Transverse colon (tissue), 4 donors: ENCODE measurements at regions not wholly inside any gene's neighbourhood (a gene's known extent, or its start where the extent isn't known, plus 50 kb on each side); places are given as distances from the start of the nearest gene placed in this dataset.

Source experiments
- CTCF ChIP-seq, 5 experiments: fragments of 200-600 bp in 3 of 5; fragments of 450-650 bp in 2 of 5; sonication (generic) in 3 of 5; IDR thresholded peaks; 1 replicate in 2 of 5; 2 replicates in 3 of 5; pipeline ENCODE4 v1.5.1; 2016 to 2017; ENCODE audit warnings: antibody characterized with exemption in 5 of 5, inconsistent platforms in 3 of 5, mild to moderate bottlenecking in 2 of 5, moderate library complexity in 1 of 5
- POLR2A ChIP-seq: fragments of 450-650 bp; IDR thresholded peaks from one replicate; pipeline ENCODE4 v1.6.1; 2016; ENCODE audit warnings: antibody characterized with exemption, mild to moderate bottlenecking, moderate library complexity
- POLR2AphosphoS5 ChIP-seq, 3 donors: sonication (generic); formaldehyde crosslinking; IDR thresholded peaks; one replicate each; pipeline ENCODE4 v1.6.1; 2016; ENCODE audit warnings: antibody characterized with exemption in 3 of 3

- no peak for TF ChIP-seq CTCF (IDR thresholded peaks at IDR 0.05)
- no peak for TF ChIP-seq POLR2A
- no peak for TF ChIP-seq POLR2AphosphoS5 (IDR thresholded peaks at IDR 0.05)
These were observed 60.9 kb upstream of the CTNNA1 start for GRCh38 chr5:138692370-138692769.
